ENCODE measurements at regions not wholly inside any gene's neighbourhood (a gene's known extent, or its start where the extent isn't known, plus 50 kb on each side); places are given as distances from the start of the nearest gene placed in this dataset.

DNA sequence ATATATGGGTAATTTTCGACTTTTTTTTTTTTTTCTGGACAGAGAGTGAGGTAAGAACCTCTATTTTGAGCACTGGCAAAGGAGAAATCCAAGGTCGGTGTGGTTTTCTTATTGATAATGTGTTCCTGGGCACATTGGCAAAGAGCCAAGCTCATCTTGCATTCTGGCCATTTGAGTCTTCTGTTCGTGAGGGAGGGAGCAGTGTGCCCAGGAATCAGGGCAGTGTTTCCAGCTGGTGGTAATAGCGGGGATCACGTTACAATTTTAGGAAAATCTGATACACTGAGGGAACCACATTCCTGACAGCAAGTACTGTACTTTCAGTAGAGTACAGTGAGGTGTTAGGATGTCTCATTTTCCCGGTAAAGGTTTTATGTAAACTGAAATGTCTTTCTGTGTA lies 442.3 kb upstream of the MAP3K7 start:
- Histone ChIP-seq H3K27me3 (replicated peaks; ENCODE audit: insufficient read depth, low read depth, low read length, poor library complexity) (no peaks in the 10 kb centered on the region), H3K4me1 (ENCODE audit: insufficient read depth, low read length, poor library complexity, severe bottlenecking) (peaks cover 18% of the 10 kb centered on the region), H3K36me3 (ENCODE audit: insufficient read depth, low read length, poor library complexity, severe bottlenecking) (no peaks in the 10 kb centered on the region), H3K4me3 (ENCODE audit: low read depth, low read length, poor library complexity, severe bottlenecking) (no peak overlapping the region), H3K27ac (ENCODE audit: low read depth, low read length, poor library complexity, severe bottlenecking) (no peak overlapping the region), H3K9me3 (ENCODE audit: low read depth, low read length, poor library complexity, severe bottlenecking) (no peaks in the 10 kb centered on the region)
- POLR2A ChIA-PET (ENCODE audit: low non-redundant PET): no interaction called here
- intact Hi-C loops (cut with micrococcal nuclease; ENCODE audit: unreplicated experiment): no loop called here
- DNase-seq (ENCODE audit: low spot score): peak; percentile 22
- CTCF ChIA-PET: no interaction called here
- TF ChIP-seq, protein P1, sequence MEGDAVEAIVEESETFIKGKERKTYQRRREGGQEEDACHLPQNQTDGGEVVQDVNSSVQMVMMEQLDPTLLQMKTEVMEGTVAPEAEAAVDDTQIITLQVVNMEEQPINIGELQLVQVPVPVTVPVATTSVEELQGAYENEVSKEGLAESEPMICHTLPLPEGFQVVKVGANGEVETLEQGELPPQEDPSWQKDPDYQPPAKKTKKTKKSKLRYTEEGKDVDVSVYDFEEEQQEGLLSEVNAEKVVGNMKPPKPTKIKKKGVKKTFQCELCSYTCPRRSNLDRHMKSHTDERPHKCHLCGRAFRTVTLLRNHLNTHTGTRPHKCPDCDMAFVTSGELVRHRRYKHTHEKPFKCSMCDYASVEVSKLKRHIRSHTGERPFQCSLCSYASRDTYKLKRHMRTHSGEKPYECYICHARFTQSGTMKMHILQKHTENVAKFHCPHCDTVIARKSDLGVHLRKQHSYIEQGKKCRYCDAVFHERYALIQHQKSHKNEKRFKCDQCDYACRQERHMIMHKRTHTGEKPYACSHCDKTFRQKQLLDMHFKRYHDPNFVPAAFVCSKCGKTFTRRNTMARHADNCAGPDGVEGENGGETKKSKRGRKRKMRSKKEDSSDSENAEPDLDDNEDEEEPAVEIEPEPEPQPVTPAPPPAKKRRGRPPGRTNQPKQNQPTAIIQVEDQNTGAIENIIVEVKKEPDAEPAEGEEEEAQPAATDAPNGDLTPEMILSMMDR (conservative IDR thresholded peaks at IDR 0.05; ENCODE audit: low read depth, low read length): no peak
- TF ChIP-seq EZH2 (IDR thresholded peaks at IDR 0.05; ENCODE audit: borderline replicate concordance, low read depth, low read length, poor library complexity, severe bottlenecking): no peak
- BruUV-seq (replicated peaks): no TSS peak

- H3K4me1 ChIP-seq (ENCODE audit: insufficient read depth, low read length, poor library complexity, severe bottlenecking): no peaks in the 10 kb centered on the region
- no peak for DNase-seq (ENCODE audit: low spot score)
- H3K4me3 ChIP-seq (ENCODE audit: low read depth, low read length, poor library complexity, severe bottlenecking): no peak overlapping the region
- no peak overlapping the region for H3K27ac ChIP-seq (ENCODE audit: low read depth, low read length, poor library complexity, severe bottlenecking)
- H3K9me3 ChIP-seq (ENCODE audit: low read depth, low read length, poor library complexity, severe bottlenecking): no peaks in the 10 kb centered on the region
- ChIA-PET CTCF (no interaction called here), POLR2A (ENCODE audit: low non-redundant PET) (no interaction called here)
- no TSS peak for BruUV-seq (replicated peaks)
- H3K27me3 ChIP-seq (replicated peaks; ENCODE audit: insufficient read depth, low read depth, low read length, poor library complexity): no peaks in the 10 kb centered on the region
- intact Hi-C loops (cut with micrococcal nuclease; ENCODE audit: unreplicated experiment): no loop called here
- no peaks in the 10 kb centered on the region for H3K36me3 ChIP-seq (ENCODE audit: insufficient read depth, low read length, poor library complexity, severe bottlenecking)
- TF ChIP-seq, protein P1 (conservative IDR thresholded peaks at IDR 0.05; ENCODE audit: low read depth, low read length): no peak
- TF ChIP-seq EZH2 (IDR thresholded peaks at IDR 0.05; ENCODE audit: borderline replicate concordance, low read depth, low read length, poor library complexity, severe bottlenecking): no peak
These were observed 436.7 kb upstream of the MAP3K7 start for GRCh38 chr6:91023529-91023928.

- Histone ChIP-seq H3K27ac (ENCODE audit: low read depth, low read length, poor library complexity, severe bottlenecking) (no peak overlapping the region), H3K27me3 (replicated peaks; ENCODE audit: insufficient read depth, low read depth, low read length, poor library complexity) (no peaks in the 10 kb centered on the region), H3K36me3 (ENCODE audit: insufficient read depth, low read length, poor library complexity, severe bottlenecking) (no peaks in the 10 kb centered on the region), H3K4me1 (ENCODE audit: insufficient read depth, low read length, poor library complexity, severe bottlenecking) (no peaks in the 10 kb centered on the region), H3K4me3 (ENCODE audit: low read depth, low read length, poor library complexity, severe bottlenecking) (no peak overlapping the region), H3K9me3 (ENCODE audit: low read depth, low read length, poor library complexity, severe bottlenecking) (no peaks in the 10 kb centered on the region)
- intact Hi-C loops (cut with micrococcal nuclease; ENCODE audit: unreplicated experiment): no loop called here
- ChIA-PET POLR2A (ENCODE audit: low non-redundant PET) (no interaction called here), CTCF (no interaction called here)
- BruUV-seq (replicated peaks): no TSS peak
- DNase-seq (ENCODE audit: low spot score): no peak
- TF ChIP-seq, protein P1 (conservative IDR thresholded peaks at IDR 0.05; ENCODE audit: low read depth, low read length): no peak
- no peak for TF ChIP-seq EZH2 (IDR thresholded peaks at IDR 0.05; ENCODE audit: borderline replicate concordance, low read depth, low read length, poor library complexity, severe bottlenecking)
These were observed 433.9 kb upstream of the MAP3K7 start for GRCh38 chr6:91020744-91021143.

All from A673 (cell line).